ENCODE measurements at regions not wholly inside any gene's neighbourhood (a gene's known extent, or its start where the extent isn't known, plus 50 kb on each side); places are given as distances from the start of the nearest gene placed in this dataset.

GRCh38 chr1:99570486-99571089, 75.3 kb upstream of the PALMD start:
- H3K4me3 ChIP-seq (ENCODE audit: low read length in 2 of 2): no peak overlapping the region
- WGBS: 88% methylated on average over 6 of the region's 6 CpGs
- no peaks in the 10 kb centered on the region for H3K36me3 ChIP-seq (ENCODE audit: control insufficient read depth in 2 of 2, insufficient read depth in 2 of 2, low read length in 1 of 2)
- H3K27me3 ChIP-seq (ENCODE audit: control insufficient read depth in 2 of 2, insufficient read depth in 1 of 2, low read length in 1 of 2): no peaks in the 10 kb centered on the region
- no peaks in the 10 kb centered on the region for H3K9me3 ChIP-seq (ENCODE audit: control insufficient read depth in 2 of 2, insufficient read depth in 1 of 2, low read length in 1 of 2)
- H3K4me1 ChIP-seq (ENCODE audit: control insufficient read depth in 2 of 2, insufficient read depth in 2 of 2, low read length in 2 of 2): no peaks in the 10 kb centered on the region
- DNase-seq (ENCODE audit: low read depth in 6 of 9, low spot score in 9 of 9): no peak
- H3K27ac ChIP-seq (ENCODE audit: low read depth in 1 of 2, low read length in 1 of 2): no peak overlapping the region

DNA sequence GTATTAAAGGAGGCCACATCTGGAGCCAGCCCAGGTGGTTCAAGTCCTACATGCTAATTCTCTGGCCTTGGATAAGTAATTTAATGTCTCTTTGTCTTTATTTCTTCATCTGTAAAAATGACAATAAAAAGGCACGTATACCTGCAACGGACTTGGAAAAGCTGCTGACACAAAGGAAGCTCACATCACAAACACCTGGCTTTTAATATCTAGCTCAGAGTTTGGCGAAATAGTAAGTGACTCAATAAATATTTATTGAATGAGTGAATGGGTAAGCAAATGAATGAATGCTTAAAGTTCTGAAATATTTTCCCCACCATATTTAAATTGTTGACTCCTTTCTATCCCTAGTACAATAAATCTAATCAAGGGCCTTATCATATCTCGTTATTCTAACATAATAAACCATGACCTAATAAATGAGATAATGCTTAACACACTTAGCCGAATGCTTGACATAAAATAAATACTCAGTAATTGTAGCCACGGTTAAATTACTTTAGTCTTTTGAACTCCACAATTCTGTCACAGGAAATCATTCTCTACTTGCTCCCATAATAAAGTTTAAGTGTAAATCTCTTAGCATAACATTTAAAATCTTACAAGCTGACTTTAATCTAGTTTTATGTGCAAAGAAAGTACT, 74.7 kb upstream of the PALMD start:
- Histone ChIP-seq H3K4me3 (ENCODE audit: low read length in 2 of 2) (no peak overlapping the region), H3K27me3 (ENCODE audit: control insufficient read depth in 2 of 2, insufficient read depth in 1 of 2, low read length in 1 of 2) (no peaks in the 10 kb centered on the region), H3K27ac (ENCODE audit: low read depth in 1 of 2, low read length in 1 of 2) (no peak overlapping the region), H3K36me3 (ENCODE audit: control insufficient read depth in 2 of 2, insufficient read depth in 2 of 2, low read length in 1 of 2) (no peaks in the 10 kb centered on the region), H3K9me3 (ENCODE audit: control insufficient read depth in 2 of 2, insufficient read depth in 1 of 2, low read length in 1 of 2) (no peaks in the 10 kb centered on the region), H3K4me1 (ENCODE audit: control insufficient read depth in 2 of 2, insufficient read depth in 2 of 2, low read length in 2 of 2) (no peaks in the 10 kb centered on the region)
- DNase-seq (ENCODE audit: low read depth in 6 of 9, low spot score in 9 of 9): no peak
- 80% methylated on average over 6 of the region's 6 CpGs for WGBS

- Histone ChIP-seq H3K4me1 (ENCODE audit: control insufficient read depth in 2 of 2, insufficient read depth in 2 of 2, low read length in 2 of 2) (no peaks in the 10 kb centered on the region), H3K36me3 (ENCODE audit: control insufficient read depth in 2 of 2, insufficient read depth in 2 of 2, low read length in 1 of 2) (no peaks in the 10 kb centered on the region), H3K9me3 (ENCODE audit: control insufficient read depth in 2 of 2, insufficient read depth in 1 of 2, low read length in 1 of 2) (no peaks in the 10 kb centered on the region), H3K4me3 (ENCODE audit: low read length in 2 of 2) (no peak overlapping the region), H3K27me3 (ENCODE audit: control insufficient read depth in 2 of 2, insufficient read depth in 1 of 2, low read length in 1 of 2) (no peaks in the 10 kb centered on the region), H3K27ac (ENCODE audit: low read depth in 1 of 2, low read length in 1 of 2) (no peak overlapping the region)
- WGBS: 77% methylated on average over 3 of the region's 3 CpGs
- DNase-seq (ENCODE audit: low read depth in 6 of 9, low spot score in 9 of 9): no peak
Observed at GRCh38 chr1:99573431-99574217, 72.3 kb upstream of the PALMD start.

DNA sequence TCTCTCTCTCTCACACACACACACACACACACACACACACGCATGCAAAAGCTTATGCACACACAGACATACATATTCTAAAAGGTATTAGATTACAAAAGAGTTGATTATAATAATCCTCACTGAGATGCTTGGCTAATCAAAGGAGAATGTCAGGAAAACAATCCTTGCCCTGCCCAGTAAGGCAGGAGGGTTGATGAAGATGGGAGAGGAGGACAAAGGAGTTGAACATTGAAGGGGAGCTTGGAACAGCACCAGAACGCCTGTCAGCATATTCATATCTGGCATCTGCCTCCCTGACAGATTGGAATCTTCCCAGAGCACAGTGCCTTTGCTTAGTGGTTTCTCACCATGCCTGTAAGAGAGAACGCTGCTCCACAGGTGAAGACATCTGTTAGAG, 68.6 kb upstream of the PALMD start:
- Histone ChIP-seq H3K27me3 (ENCODE audit: control insufficient read depth in 2 of 2, insufficient read depth in 1 of 2, low read length in 1 of 2) (no peaks in the 10 kb centered on the region), H3K4me3 (ENCODE audit: low read length in 2 of 2) (no peak overlapping the region), H3K9me3 (ENCODE audit: control insufficient read depth in 2 of 2, insufficient read depth in 1 of 2, low read length in 1 of 2) (no peaks in the 10 kb centered on the region), H3K36me3 (ENCODE audit: control insufficient read depth in 2 of 2, insufficient read depth in 2 of 2, low read length in 1 of 2) (no peaks in the 10 kb centered on the region), H3K27ac (ENCODE audit: low read depth in 1 of 2, low read length in 1 of 2) (no peak overlapping the region), H3K4me1 (ENCODE audit: control insufficient read depth in 2 of 2, insufficient read depth in 2 of 2, low read length in 2 of 2) (no peaks in the 10 kb centered on the region)
- WGBS: 87% methylated on average over 3 of the region's 3 CpGs
- DNase-seq (ENCODE audit: low read depth in 6 of 9, low spot score in 9 of 9): no peak

GRCh38 chr1:99579691-99580172, 66.2 kb upstream of the PALMD start:
- H3K27ac ChIP-seq (ENCODE audit: low read depth in 1 of 2, low read length in 1 of 2): no peak overlapping the region
- H3K4me3 ChIP-seq (ENCODE audit: low read length in 2 of 2): no peak overlapping the region
- DNase-seq (ENCODE audit: low read depth in 6 of 9, low spot score in 9 of 9): no peak
- no peaks in the 10 kb centered on the region for H3K4me1 ChIP-seq (ENCODE audit: control insufficient read depth in 2 of 2, insufficient read depth in 2 of 2, low read length in 2 of 2)
- H3K9me3 ChIP-seq (ENCODE audit: control insufficient read depth in 2 of 2, insufficient read depth in 1 of 2, low read length in 1 of 2): no peaks in the 10 kb centered on the region
- no peaks in the 10 kb centered on the region for H3K27me3 ChIP-seq (ENCODE audit: control insufficient read depth in 2 of 2, insufficient read depth in 1 of 2, low read length in 1 of 2)
- 38% methylated on average over 2 of the region's 2 CpGs for WGBS
- no peaks in the 10 kb centered on the region for H3K36me3 ChIP-seq (ENCODE audit: control insufficient read depth in 2 of 2, insufficient read depth in 2 of 2, low read length in 1 of 2)

DNA sequence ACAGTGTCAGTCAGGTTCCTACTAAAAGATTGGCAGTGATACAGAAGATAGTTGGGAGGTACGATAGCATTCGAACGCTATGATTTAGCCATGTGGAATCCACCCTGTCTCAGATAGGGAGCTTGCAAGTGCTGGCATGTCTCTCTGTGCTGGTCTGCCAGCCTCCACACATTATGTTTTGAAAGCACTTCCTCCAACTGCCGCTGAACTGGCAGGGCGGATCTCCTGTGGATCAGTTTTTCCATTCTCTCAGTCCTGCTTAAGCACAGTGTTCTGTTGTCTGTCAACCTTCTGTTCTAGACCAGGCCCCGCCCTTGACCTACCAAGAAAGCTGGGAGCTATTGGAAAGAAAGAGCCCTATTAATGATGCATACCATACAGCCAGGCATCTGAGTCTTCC, 65.5 kb upstream of the PALMD start:
- no peak overlapping the region for H3K4me3 ChIP-seq (ENCODE audit: low read length in 2 of 2)
- no peaks in the 10 kb centered on the region for H3K27me3 ChIP-seq (ENCODE audit: control insufficient read depth in 2 of 2, insufficient read depth in 1 of 2, low read length in 1 of 2)
- DNase-seq (ENCODE audit: low read depth in 6 of 9, low spot score in 9 of 9): peak in 2 of 9 donors; percentile 9 to 10
- H3K27ac ChIP-seq (ENCODE audit: low read depth in 1 of 2, low read length in 1 of 2): no peak overlapping the region
- no peaks in the 10 kb centered on the region for H3K9me3 ChIP-seq (ENCODE audit: control insufficient read depth in 2 of 2, insufficient read depth in 1 of 2, low read length in 1 of 2)
- no peaks in the 10 kb centered on the region for H3K36me3 ChIP-seq (ENCODE audit: control insufficient read depth in 2 of 2, insufficient read depth in 2 of 2, low read length in 1 of 2)
- 88% methylated on average over 6 of the region's 6 CpGs for WGBS
- H3K4me1 ChIP-seq (ENCODE audit: control insufficient read depth in 2 of 2, insufficient read depth in 2 of 2, low read length in 2 of 2): no peaks in the 10 kb centered on the region

- Histone ChIP-seq H3K4me3 (ENCODE audit: low read length in 2 of 2) (no peak overlapping the region), H3K27ac (ENCODE audit: low read depth in 1 of 2, low read length in 1 of 2) (no peak overlapping the region), H3K9me3 (ENCODE audit: control insufficient read depth in 2 of 2, insufficient read depth in 1 of 2, low read length in 1 of 2) (no peaks in the 10 kb centered on the region), H3K27me3 (ENCODE audit: control insufficient read depth in 2 of 2, insufficient read depth in 1 of 2, low read length in 1 of 2) (no peaks in the 10 kb centered on the region), H3K36me3 (ENCODE audit: control insufficient read depth in 2 of 2, insufficient read depth in 2 of 2, low read length in 1 of 2) (no peaks in the 10 kb centered on the region), H3K4me1 (ENCODE audit: control insufficient read depth in 2 of 2, insufficient read depth in 2 of 2, low read length in 2 of 2) (no peaks in the 10 kb centered on the region)
- 87% methylated on average over 4 of the region's 4 CpGs for WGBS
- no peak for DNase-seq (ENCODE audit: low read depth in 6 of 9, low spot score in 9 of 9)
Observed at GRCh38 chr1:99587008-99587407, 58.9 kb upstream of the PALMD start.

DNA sequence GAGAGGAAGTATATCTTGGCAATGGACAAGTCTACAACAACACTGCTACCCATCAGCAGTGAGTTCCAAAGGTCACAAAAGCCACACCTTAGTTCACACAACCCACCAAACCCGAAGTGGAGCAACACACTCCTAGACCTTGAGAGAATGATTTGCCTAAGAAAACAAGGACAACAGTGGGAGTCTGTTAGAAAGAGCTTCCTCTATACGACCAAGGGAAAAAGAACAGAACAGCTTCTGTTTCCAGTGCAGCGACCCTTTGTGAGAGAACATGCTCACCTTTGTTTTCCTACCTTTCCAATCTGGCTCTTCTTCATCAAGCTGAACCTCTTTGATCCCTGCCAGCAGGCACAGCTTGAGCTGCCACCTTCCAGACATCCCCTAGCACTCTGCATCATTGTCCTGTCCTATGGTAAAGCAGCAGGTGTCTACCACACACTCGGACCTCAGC, 56.7 kb upstream of the PALMD start:
- WGBS: 85% methylated on average over 4 of the region's 4 CpGs
- Histone ChIP-seq H3K9me3 (ENCODE audit: control insufficient read depth in 2 of 2, insufficient read depth in 1 of 2, low read length in 1 of 2) (no peaks in the 10 kb centered on the region), H3K36me3 (ENCODE audit: control insufficient read depth in 2 of 2, insufficient read depth in 2 of 2, low read length in 1 of 2) (no peaks in the 10 kb centered on the region), H3K27me3 (ENCODE audit: control insufficient read depth in 2 of 2, insufficient read depth in 1 of 2, low read length in 1 of 2) (no peaks in the 10 kb centered on the region), H3K4me3 (ENCODE audit: low read length in 2 of 2) (no peak overlapping the region), H3K4me1 (ENCODE audit: control insufficient read depth in 2 of 2, insufficient read depth in 2 of 2, low read length in 2 of 2) (no peaks in the 10 kb centered on the region), H3K27ac (ENCODE audit: low read depth in 1 of 2, low read length in 1 of 2) (no peak overlapping the region)
- no peak for DNase-seq (ENCODE audit: low read depth in 6 of 9, low spot score in 9 of 9)

GRCh38 chr1:99590578-99591209, 55.2 kb upstream of the PALMD start:
- Histone ChIP-seq H3K4me3 (ENCODE audit: low read length in 2 of 2) (no peak overlapping the region), H3K36me3 (ENCODE audit: control insufficient read depth in 2 of 2, insufficient read depth in 2 of 2, low read length in 1 of 2) (no peaks in the 10 kb centered on the region), H3K9me3 (ENCODE audit: control insufficient read depth in 2 of 2, insufficient read depth in 1 of 2, low read length in 1 of 2) (no peaks in the 10 kb centered on the region), H3K27me3 (ENCODE audit: control insufficient read depth in 2 of 2, insufficient read depth in 1 of 2, low read length in 1 of 2) (no peaks in the 10 kb centered on the region), H3K27ac (ENCODE audit: low read depth in 1 of 2, low read length in 1 of 2) (no peak overlapping the region), H3K4me1 (ENCODE audit: control insufficient read depth in 2 of 2, insufficient read depth in 2 of 2, low read length in 2 of 2) (no peaks in the 10 kb centered on the region)
- WGBS: 68% methylated on average over 4 of the region's 4 CpGs
- no peak for DNase-seq (ENCODE audit: low read depth in 6 of 9, low spot score in 9 of 9)
